ENCODE measurements at regions not wholly inside any gene's neighbourhood (a gene's known extent, or its start where the extent isn't known, plus 50 kb on each side); places are given as distances from the start of the nearest gene placed in this dataset.

- DNase-seq (ENCODE audit: low spot score): no peak
These were observed 52.9 kb upstream of the RGS1 start for GRCh38 chr1:192522673-192523072.

- no peak for DNase-seq (ENCODE audit: low spot score)
These were observed 51.4 kb upstream of the RGS1 start for GRCh38 chr1:192524223-192524622.
